ENCODE measurements at regions not wholly inside any gene's neighbourhood (a gene's known extent, or its start where the extent isn't known, plus 50 kb on each side); places are given as distances from the start of the nearest gene placed in this dataset.

DNA sequence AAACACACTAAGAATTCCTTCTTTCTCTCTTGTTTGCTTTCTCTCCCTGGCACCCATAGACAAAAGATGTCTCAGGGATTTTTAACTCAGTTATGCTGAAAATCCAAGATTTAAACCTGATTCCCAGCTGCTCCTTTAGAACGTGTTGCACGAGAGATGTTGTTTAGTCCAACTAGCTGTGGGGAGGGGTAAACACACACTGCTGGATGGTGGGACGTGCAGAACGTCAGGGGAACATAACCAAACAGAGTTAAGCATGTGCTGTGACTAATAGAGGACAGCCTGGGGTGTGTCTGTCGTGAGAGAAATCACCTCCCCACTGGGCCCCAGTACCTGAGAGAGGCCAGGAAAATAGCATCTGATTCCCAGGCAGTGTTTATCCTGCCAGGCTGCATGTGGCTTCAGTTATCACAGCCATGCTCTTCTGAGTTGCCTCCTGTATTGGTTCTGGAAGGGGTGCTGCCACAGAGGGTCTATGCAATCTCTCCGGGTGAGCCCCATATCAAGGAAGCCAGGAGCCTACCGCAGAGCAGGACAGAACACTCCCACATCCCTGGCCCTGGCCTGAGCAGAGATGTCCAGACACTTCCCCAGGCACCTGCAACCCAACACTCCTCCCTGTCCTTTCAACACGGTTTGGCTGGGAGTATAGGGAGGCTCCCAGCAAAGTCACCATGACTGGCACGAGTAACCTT, 112.7 kb upstream of the EGLN3 start (continued):
- TF ChIP-seq, protein P1, sequence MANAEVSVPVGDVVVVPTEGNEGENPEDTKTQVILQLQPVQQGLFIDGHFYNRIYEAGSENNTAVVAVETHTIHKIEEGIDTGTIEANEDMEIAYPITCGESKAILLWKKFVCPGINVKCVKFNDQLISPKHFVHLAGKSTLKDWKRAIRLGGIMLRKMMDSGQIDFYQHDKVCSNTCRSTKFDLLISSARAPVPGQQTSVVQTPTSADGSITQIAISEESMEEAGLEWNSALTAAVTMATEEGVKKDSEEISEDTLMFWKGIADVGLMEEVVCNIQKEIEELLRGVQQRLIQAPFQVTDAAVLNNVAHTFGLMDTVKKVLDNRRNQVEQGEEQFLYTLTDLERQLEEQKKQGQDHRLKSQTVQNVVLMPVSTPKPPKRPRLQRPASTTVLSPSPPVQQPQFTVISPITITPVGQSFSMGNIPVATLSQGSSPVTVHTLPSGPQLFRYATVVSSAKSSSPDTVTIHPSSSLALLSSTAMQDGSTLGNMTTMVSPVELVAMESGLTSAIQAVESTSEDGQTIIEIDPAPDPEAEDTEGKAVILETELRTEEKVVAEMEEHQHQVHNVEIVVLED (CRISPR knock-in tag; IDR thresholded peaks at IDR 0.05; ENCODE audit: borderline replicate concordance): peak; percentile 58; the same call in 1 of the 2 replicates
- no peak for TF ChIP-seq ZMYM4 (CRISPR knock-in tag; IDR thresholded peaks at IDR 0.05)
- TF ChIP-seq ZNF83 (CRISPR knock-in tag; IDR thresholded peaks at IDR 0.05; ENCODE audit: borderline replicate concordance): 0 out of 2 replicates have a peak, but pooled peaks have one; percentile 71
- TF ChIP-seq PAF1 (CRISPR knock-in tag; IDR thresholded peaks at IDR 0.05): no peak
- TF ChIP-seq ZNF883 (CRISPR knock-in tag; IDR thresholded peaks at IDR 0.05; ENCODE audit: not compliant biosample characterization): no peak
- no peak for TF ChIP-seq ZNF234 (CRISPR knock-in tag; conservative IDR thresholded peaks at IDR 0.05)
- no peak for TF ChIP-seq CENPBD1 (CRISPR knock-in tag; IDR thresholded peaks at IDR 0.05; ENCODE audit: borderline replicate concordance, low read depth)
- no peak for TF ChIP-seq CHD4 (IDR thresholded peaks at IDR 0.05; ENCODE audit: borderline replicate concordance, low read length)
- TF ChIP-seq KLF6 (CRISPR knock-in tag; IDR thresholded peaks at IDR 0.05): no peak
- TF ChIP-seq AFF4 (CRISPR knock-in tag; IDR thresholded peaks at IDR 0.05): no peak
- no peak for TF ChIP-seq KDM5A (IDR thresholded peaks at IDR 0.05; ENCODE audit: borderline replicate concordance, low read length)
- no peak for TF ChIP-seq NFYB (CRISPR knock-in tag; IDR thresholded peaks at IDR 0.05)
- no peak for TF ChIP-seq HNF4A (CRISPR knock-in tag; IDR thresholded peaks at IDR 0.05)
- TF ChIP-seq ZNF761 (CRISPR knock-in tag; conservative IDR thresholded peaks at IDR 0.05): no peak
- TF ChIP-seq SMYD3 (CRISPR knock-in tag; IDR thresholded peaks at IDR 0.05): 0 out of 2 replicates have a peak, but pooled peaks have one; percentile 45
- no peak for TF ChIP-seq HNRNPH1 (optimal IDR thresholded peaks at IDR 0.05; ENCODE audit: low read depth, low read length)
- TF ChIP-seq ZNF205 (CRISPR knock-in tag; IDR thresholded peaks at IDR 0.05): no peak
- TF ChIP-seq ZNF235 (CRISPR knock-in tag; IDR thresholded peaks at IDR 0.05; ENCODE audit: borderline replicate concordance): no peak
- TF ChIP-seq ZBTB20 (CRISPR knock-in tag; IDR thresholded peaks at IDR 0.05; ENCODE audit: borderline replicate concordance, low read depth): peak; percentile 95; the same call in 1 of the 2 replicates
- TF ChIP-seq JUNB (CRISPR knock-in tag; IDR thresholded peaks at IDR 0.05; ENCODE audit: borderline replicate concordance): no peak
- no peak for TF ChIP-seq FOXJ3 (CRISPR knock-in tag; IDR thresholded peaks at IDR 0.05; ENCODE audit: borderline replicate concordance)
- TF ChIP-seq SMAD1 (CRISPR knock-in tag; IDR thresholded peaks at IDR 0.05; ENCODE audit: borderline replicate concordance, low read depth): peak; percentile 48; the same call in 1 of the 2 replicates
- TF ChIP-seq HNRNPUL1 (IDR thresholded peaks at IDR 0.05; ENCODE audit: low read depth, low read length): no peak
- no peak; the same call in 1 of the 2 replicates for TF ChIP-seq MBNL3 (CRISPR knock-in tag; conservative IDR thresholded peaks at IDR 0.05)
- TF ChIP-seq ARHGAP35 (CRISPR knock-in tag; IDR thresholded peaks at IDR 0.05; ENCODE audit: borderline replicate concordance): no peak
- no peak; the same call in 1 of the 2 replicates for TF ChIP-seq ZSCAN12 (CRISPR knock-in tag; IDR thresholded peaks at IDR 0.05)

Measured in HepG2 (cell line).